Brain microvascular endothelial cell (primary cell): ENCODE measurements at regions not wholly inside any gene's neighbourhood (a gene's known extent, or its start where the extent isn't known, plus 50 kb on each side); places are given as distances from the start of the nearest gene placed in this dataset.
"Not testable (repeated sequence)": the region's sequence is repeated elsewhere in the genome, so short reads cannot be mapped to it uniquely, and the experiment has no call there.

Experiments used
- DNase-seq: peaks from one replicate; pipeline ENCODE4 v3.0.0-alpha.2; 2020
- H3K27ac ChIP-seq: fragments of 250-450 bp; sonication (Bioruptor Pico); 2 replicates; pipeline ENCODE4 v1.5.1; 2020; ENCODE audit warnings: mild to moderate bottlenecking, moderate library complexity
- H3K27me3 ChIP-seq: fragments of 250-450 bp; sonication (Bioruptor Pico); replicated peaks from 2 replicates; pipeline ENCODE4 v1.5.1; 2020; ENCODE audit warnings: mild to moderate bottlenecking
- H3K36me3 ChIP-seq: fragments of 250-450 bp; sonication (Bioruptor Pico); replicated peaks from 2 replicates; pipeline ENCODE4 v1.5.1; 2020; ENCODE audit warnings: mild to moderate bottlenecking
- H3K4me3 ChIP-seq: 2 replicates; pipeline ENCODE4 v1.5.1; 2011; ENCODE audit warnings: low read depth, mild to moderate bottlenecking, control low read depth, low read length, moderate library complexity
- in situ Hi-C: cut with HindIII; loops from 2 replicates; pipeline ENCODE4 v1.10.0; 2017; ENCODE audit warnings: low sequenced_read_pairs, low pct_ligation_motif_present
- TF ChIP-seq, protein P1 (sequence below): IDR thresholded peaks from 2 replicates; pipeline ENCODE4 v1.5.1; 2011; ENCODE audit warnings: low read depth, mild to moderate bottlenecking, moderate library complexity, low read length, control low read depth, inconsistent platforms; ENCODE audit errors: missing control alignments

DNA sequence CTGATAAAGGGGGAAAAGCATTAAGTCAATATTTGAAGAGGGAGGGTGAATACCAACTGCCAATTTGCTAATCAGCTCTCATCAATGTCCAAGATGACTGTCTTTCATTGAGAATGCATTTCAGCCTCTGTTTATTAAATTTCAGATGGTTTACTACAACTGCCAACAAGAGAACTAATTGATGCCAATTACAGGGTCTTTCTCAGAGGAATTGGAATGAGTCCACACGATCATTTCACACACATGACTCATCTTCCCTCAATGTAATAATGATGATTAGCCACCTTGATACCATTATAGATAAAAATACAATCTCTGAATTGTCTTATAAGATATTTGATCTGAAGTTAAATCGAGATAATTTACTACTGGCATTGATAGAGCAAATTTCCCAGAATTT is 1274.4 kb downstream of the ROBO2 start:
- no peaks in the 10 kb centered on the region for H3K27me3 ChIP-seq
- H3K27ac ChIP-seq, result no peak overlapping the region
- no peaks in the 10 kb centered on the region for H3K36me3 ChIP-seq
- H3K4me3 ChIP-seq, result no peak overlapping the region
- TF ChIP-seq, protein P1, sequence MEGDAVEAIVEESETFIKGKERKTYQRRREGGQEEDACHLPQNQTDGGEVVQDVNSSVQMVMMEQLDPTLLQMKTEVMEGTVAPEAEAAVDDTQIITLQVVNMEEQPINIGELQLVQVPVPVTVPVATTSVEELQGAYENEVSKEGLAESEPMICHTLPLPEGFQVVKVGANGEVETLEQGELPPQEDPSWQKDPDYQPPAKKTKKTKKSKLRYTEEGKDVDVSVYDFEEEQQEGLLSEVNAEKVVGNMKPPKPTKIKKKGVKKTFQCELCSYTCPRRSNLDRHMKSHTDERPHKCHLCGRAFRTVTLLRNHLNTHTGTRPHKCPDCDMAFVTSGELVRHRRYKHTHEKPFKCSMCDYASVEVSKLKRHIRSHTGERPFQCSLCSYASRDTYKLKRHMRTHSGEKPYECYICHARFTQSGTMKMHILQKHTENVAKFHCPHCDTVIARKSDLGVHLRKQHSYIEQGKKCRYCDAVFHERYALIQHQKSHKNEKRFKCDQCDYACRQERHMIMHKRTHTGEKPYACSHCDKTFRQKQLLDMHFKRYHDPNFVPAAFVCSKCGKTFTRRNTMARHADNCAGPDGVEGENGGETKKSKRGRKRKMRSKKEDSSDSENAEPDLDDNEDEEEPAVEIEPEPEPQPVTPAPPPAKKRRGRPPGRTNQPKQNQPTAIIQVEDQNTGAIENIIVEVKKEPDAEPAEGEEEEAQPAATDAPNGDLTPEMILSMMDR, result no peak
- in situ Hi-C loops, result no loop called here
- no peak for DNase-seq

DNA sequence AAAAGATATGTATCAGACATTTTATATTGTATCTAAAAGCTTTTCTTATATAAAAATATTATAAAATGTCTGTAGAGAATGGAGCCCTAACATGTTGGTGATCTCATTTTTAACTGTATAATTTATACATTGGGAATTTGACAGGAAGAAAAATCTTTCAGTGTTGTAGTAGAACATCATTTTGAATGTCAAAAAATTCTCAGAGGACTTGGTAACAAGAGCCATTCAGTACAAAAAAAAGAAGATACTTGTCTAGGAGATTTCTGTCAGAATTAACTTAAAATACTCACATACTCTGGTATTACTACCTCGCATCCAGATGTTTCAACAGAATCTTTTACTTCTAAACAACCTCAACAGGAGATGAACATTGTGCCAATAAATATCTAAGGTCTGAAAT is 1277.9 kb downstream of the ROBO2 start:
- Histone ChIP-seq H3K27ac (no peak overlapping the region), H3K4me3 (no peak overlapping the region), H3K36me3 (no peaks in the 10 kb centered on the region), H3K27me3 (no peaks in the 10 kb centered on the region)
- in situ Hi-C loops, result no loop called here
- no peak for DNase-seq
- TF ChIP-seq, protein P1, result no peak

DNA sequence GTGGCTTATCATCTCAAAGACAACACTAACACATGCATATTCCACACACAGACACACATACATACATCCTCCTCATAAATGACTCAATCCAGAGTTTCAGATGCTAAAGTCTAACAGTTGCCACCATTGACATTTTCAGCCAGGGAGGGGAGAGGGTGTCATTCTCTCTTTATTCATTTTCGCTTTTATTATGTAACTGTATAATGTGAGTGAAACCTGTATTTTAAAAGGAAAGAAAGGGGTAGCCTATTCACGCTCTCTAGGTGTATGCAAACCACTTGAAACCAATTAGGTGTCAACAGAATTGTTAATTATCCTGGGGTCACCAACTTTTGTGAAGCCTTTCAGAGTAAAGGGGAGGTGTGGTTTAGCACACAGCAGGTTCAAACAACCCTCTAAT is 1282.9 kb downstream of the ROBO2 start:
- DNase-seq, result no peak
- Histone ChIP-seq H3K4me3 (no peak overlapping the region), H3K27me3 (no peaks in the 10 kb centered on the region), H3K36me3 (no peaks in the 10 kb centered on the region), H3K27ac (no peak overlapping the region)
- TF ChIP-seq, protein P1, result no peak
- in situ Hi-C loops, result no loop called here

DNA sequence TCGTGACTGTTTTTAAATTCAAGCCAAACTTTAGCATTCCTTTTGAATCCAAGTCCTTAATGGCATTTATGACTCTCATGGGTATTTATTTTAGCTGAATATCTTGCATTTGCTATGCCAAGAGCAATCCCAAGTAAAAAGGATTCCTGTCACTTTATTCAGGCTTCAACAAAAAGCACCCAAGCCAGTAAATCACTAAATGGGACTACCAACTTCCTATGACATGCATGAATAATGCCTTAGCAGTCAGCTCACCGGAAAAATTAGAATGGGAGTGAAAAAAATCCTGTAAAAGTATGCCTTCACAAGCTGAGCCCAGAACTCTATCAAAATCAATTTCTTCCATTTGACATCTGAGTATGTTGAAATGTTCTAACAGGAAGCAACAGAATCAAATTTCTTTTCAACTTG is 1297.9 kb downstream of the ROBO2 start:
- no peak overlapping the region for H3K4me3 ChIP-seq
- H3K27me3 ChIP-seq, result no peaks in the 10 kb centered on the region
- no peak for DNase-seq
- TF ChIP-seq, protein P1, result no peak
- in situ Hi-C loops, result no loop called here
- no peaks in the 10 kb centered on the region for H3K36me3 ChIP-seq
- no peak overlapping the region for H3K27ac ChIP-seq

DNA sequence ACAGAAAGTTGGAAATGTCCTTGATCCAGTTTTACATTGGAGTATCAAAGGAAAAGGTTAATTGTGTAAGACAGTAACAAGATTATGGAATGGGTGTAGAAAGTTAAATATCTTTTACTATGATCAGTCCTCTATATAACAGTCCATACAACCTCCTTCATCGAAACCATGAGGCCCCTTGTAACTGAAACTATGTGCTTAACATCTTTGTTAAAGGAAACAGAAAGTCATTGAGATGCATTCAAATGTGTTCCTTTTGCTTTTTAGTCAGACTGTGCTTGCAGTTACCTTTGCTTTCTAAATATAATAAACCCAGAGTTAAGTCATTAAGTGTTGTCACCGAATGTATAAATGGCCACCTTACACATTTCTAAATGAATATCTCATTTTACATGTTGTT is 1298.5 kb downstream of the ROBO2 start:
- no peaks in the 10 kb centered on the region for H3K27me3 ChIP-seq
- H3K4me3 ChIP-seq, result no peak overlapping the region
- H3K27ac ChIP-seq, result no peak overlapping the region
- H3K36me3 ChIP-seq, result no peaks in the 10 kb centered on the region
- TF ChIP-seq, protein P1, result no peak
- no peak for DNase-seq
- in situ Hi-C loops, result no loop called here

DNA sequence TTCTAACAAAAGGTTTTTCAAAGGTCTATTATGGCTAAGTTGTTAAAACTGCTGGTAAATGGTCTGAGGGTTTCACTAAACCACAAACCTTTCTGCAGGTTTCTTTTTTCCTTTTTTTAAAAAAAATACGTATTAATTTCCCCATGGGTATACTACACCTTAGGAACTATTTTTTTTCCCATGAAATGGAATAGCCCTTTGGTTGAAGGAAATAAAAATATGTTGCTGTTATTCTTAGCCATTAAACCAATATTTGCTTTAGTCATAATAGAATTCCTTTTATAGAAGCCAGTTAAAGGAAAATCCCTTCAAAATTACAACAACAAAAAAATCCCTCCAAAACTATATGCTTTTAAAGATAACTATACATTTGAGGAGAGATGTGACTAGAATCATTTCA is 1303.3 kb downstream of the ROBO2 start:
- Histone ChIP-seq H3K4me3 (no peak overlapping the region), H3K36me3 (no peaks in the 10 kb centered on the region), H3K27ac (no peak overlapping the region), H3K27me3 (no peaks in the 10 kb centered on the region)
- no peak for DNase-seq
- in situ Hi-C loops, result no loop called here
- TF ChIP-seq, protein P1, result no peak

DNA sequence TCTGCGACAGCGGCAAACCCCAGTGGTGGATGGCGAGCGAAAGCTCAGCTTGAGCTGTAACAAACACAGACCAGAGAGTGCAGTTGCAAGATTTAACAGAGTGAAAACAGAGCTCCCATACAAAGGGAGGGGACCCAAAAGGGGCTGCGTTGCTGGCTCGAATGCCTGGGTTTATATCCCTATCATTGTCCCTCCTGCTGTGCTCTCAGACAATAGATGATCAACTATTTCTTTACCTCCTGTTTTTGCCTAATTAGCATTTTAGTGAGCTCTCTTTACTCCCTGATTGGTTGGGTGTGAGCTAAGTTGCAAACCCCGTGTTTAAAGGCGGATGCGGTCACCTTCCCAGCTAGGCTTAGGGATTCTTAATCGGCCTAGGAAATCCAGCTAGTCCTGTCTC is 1304.4 kb downstream of the ROBO2 start:
- in situ Hi-C loops, H3K27me3 ChIP-seq, H3K4me3 ChIP-seq, H3K27ac ChIP-seq, DNase-seq, H3K36me3 ChIP-seq: not testable (repeated sequence)
